Ishikawa (cell line): ENCODE measurements at regions not wholly inside any gene's neighbourhood (a gene's known extent, or its start where the extent isn't known, plus 50 kb on each side); places are given as distances from the start of the nearest gene placed in this dataset.

Experiments
- CREB1 ChIP-seq: IDR thresholded peaks from 2 replicates; pipeline ENCODE4 v1.6.1; 2012; ENCODE audit warnings: low read depth
- EGR1 ChIP-seq: IDR thresholded peaks from 2 replicates; pipeline ENCODE4 v1.6.1; 2012
- MAX ChIP-seq: IDR thresholded peaks from 2 replicates; pipeline ENCODE4 v1.6.1; 2012
- RAD21 ChIP-seq: IDR thresholded peaks from 2 replicates; pipeline ENCODE4 v1.6.1; 2012; ENCODE audit warnings: low read depth
- YY1 ChIP-seq: IDR thresholded peaks from 2 replicates; pipeline ENCODE4 v1.6.1; 2012; ENCODE audit warnings: low read depth

GRCh38 chr3:187809612-187809991 is 64.3 kb upstream of the BCL6 start:
- TF ChIP-seq EGR1 (no peak), MAX (no peak), CREB1 (no peak), RAD21 (no peak), YY1 (no peak)
